H1 (cell line): ENCODE measurements at regions not wholly inside any gene's neighbourhood (a gene's known extent, or its start where the extent isn't known, plus 50 kb on each side); places are given as distances from the start of the nearest gene placed in this dataset.

ENCODE experiments used
- CBX5 ChIP-seq: fragments of 300-800, 300-1000 bp; sonication (generic); IDR thresholded peaks from 2 replicates; pipeline ENCODE4 v1.7.1; 2016; ENCODE audit warnings: antibody characterized with exemption, low read length, low read depth
- CREB1 ChIP-seq: IDR thresholded peaks from 2 replicates; pipeline ENCODE4 v1.6.1; 2012; ENCODE audit warnings: inconsistent platforms
- EZH2 ChIP-seq: fragments of 200-600 bp; sonication (generic); IDR thresholded peaks from 2 replicates; pipeline ENCODE4 v1.7.1; 2012; ENCODE audit warnings: low read depth, mild to moderate bottlenecking, moderate library complexity, low read length, inconsistent platforms; ENCODE audit not compliant: severe bottlenecking
- POLR2AphosphoS5 ChIP-seq: IDR thresholded peaks from 2 replicates; pipeline ENCODE4 v1.6.1; 2011; ENCODE audit warnings: low read depth, low read length
- RBBP5 ChIP-seq: IDR thresholded peaks from 2 replicates; pipeline ENCODE4 v1.7.1; 2012; ENCODE audit warnings: low read depth, mild to moderate bottlenecking, inconsistent platforms, low read length, moderate library complexity, borderline replicate concordance
- SIX5 ChIP-seq: IDR thresholded peaks from 2 replicates; pipeline ENCODE4 v1.6.1; 2011; ENCODE audit warnings: mild to moderate bottlenecking, low read depth, low read length
- SP4 ChIP-seq: IDR thresholded peaks from 2 replicates; pipeline ENCODE4 v1.6.1; 2012; ENCODE audit warnings: low read length, inconsistent platforms
- TAF7 ChIP-seq: optimal IDR thresholded peaks from 2 replicates; pipeline ENCODE3; 2011; ENCODE audit warnings: low read depth, mild to moderate bottlenecking, inconsistent platforms, low read length, moderate library complexity, borderline replicate concordance
- ZNF274 ChIP-seq: IDR thresholded peaks from 2 replicates; pipeline ENCODE4 v1.7.0; 2012; ENCODE audit warnings: low read length, borderline replicate concordance; ENCODE audit errors: extremely low read depth
- TF ChIP-seq, protein P1 (sequence below): fragments of 300-600 bp; sonication (generic); IDR thresholded peaks from 2 replicates; pipeline ENCODE4 v1.7.1; 2012; ENCODE audit warnings: low read length, moderate library complexity, mild to moderate bottlenecking, inconsistent platforms; ENCODE audit not compliant: insufficient replicate concordance
- TF ChIP-seq, protein P2 (sequence below): IDR thresholded peaks from 2 replicates; pipeline ENCODE4 v1.6.1; 2011; ENCODE audit warnings: low read length, improper control_type of control experiment

DNA sequence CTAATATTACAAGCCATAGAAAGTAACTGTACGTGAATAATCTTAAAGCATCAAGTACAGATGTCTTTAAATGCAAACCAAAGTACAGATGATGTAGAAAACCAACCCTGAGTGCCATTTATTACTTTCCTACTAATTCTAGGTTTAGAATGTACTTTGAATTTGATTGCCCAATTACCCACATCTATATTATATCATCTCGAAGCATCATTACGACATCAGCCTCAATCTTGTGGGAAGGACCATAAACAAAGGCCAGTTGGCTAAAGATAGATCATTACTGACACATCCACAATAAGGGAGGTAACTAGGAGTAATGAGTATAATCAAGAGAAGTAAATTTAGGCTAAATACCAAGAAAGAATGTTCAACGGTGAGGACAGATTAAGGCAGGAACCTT lies 478.9 kb downstream of the BCAT1 start (continued):
- TF ChIP-seq, protein P1, sequence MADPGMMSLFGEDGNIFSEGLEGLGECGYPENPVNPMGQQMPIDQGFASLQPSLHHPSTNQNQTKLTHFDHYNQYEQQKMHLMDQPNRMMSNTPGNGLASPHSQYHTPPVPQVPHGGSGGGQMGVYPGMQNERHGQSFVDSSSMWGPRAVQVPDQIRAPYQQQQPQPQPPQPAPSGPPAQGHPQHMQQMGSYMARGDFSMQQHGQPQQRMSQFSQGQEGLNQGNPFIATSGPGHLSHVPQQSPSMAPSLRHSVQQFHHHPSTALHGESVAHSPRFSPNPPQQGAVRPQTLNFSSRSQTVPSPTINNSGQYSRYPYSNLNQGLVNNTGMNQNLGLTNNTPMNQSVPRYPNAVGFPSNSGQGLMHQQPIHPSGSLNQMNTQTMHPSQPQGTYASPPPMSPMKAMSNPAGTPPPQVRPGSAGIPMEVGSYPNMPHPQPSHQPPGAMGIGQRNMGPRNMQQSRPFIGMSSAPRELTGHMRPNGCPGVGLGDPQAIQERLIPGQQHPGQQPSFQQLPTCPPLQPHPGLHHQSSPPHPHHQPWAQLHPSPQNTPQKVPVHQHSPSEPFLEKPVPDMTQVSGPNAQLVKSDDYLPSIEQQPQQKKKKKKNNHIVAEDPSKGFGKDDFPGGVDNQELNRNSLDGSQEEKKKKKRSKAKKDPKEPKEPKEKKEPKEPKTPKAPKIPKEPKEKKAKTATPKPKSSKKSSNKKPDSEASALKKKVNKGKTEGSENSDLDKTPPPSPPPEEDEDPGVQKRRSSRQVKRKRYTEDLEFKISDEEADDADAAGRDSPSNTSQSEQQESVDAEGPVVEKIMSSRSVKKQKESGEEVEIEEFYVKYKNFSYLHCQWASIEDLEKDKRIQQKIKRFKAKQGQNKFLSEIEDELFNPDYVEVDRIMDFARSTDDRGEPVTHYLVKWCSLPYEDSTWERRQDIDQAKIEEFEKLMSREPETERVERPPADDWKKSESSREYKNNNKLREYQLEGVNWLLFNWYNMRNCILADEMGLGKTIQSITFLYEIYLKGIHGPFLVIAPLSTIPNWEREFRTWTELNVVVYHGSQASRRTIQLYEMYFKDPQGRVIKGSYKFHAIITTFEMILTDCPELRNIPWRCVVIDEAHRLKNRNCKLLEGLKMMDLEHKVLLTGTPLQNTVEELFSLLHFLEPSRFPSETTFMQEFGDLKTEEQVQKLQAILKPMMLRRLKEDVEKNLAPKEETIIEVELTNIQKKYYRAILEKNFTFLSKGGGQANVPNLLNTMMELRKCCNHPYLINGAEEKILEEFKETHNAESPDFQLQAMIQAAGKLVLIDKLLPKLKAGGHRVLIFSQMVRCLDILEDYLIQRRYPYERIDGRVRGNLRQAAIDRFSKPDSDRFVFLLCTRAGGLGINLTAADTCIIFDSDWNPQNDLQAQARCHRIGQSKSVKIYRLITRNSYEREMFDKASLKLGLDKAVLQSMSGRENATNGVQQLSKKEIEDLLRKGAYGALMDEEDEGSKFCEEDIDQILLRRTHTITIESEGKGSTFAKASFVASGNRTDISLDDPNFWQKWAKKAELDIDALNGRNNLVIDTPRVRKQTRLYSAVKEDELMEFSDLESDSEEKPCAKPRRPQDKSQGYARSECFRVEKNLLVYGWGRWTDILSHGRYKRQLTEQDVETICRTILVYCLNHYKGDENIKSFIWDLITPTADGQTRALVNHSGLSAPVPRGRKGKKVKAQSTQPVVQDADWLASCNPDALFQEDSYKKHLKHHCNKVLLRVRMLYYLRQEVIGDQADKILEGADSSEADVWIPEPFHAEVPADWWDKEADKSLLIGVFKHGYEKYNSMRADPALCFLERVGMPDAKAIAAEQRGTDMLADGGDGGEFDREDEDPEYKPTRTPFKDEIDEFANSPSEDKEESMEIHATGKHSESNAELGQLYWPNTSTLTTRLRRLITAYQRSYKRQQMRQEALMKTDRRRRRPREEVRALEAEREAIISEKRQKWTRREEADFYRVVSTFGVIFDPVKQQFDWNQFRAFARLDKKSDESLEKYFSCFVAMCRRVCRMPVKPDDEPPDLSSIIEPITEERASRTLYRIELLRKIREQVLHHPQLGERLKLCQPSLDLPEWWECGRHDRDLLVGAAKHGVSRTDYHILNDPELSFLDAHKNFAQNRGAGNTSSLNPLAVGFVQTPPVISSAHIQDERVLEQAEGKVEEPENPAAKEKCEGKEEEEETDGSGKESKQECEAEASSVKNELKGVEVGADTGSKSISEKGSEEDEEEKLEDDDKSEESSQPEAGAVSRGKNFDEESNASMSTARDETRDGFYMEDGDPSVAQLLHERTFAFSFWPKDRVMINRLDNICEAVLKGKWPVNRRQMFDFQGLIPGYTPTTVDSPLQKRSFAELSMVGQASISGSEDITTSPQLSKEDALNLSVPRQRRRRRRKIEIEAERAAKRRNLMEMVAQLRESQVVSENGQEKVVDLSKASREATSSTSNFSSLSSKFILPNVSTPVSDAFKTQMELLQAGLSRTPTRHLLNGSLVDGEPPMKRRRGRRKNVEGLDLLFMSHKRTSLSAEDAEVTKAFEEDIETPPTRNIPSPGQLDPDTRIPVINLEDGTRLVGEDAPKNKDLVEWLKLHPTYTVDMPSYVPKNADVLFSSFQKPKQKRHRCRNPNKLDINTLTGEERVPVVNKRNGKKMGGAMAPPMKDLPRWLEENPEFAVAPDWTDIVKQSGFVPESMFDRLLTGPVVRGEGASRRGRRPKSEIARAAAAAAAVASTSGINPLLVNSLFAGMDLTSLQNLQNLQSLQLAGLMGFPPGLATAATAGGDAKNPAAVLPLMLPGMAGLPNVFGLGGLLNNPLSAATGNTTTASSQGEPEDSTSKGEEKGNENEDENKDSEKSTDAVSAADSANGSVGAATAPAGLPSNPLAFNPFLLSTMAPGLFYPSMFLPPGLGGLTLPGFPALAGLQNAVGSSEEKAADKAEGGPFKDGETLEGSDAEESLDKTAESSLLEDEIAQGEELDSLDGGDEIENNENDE: no peak
- TF ChIP-seq SIX5 (no peak), TAF7 (no peak), CBX5 (no peak), EZH2 (no peak), CREB1 (no peak), RBBP5 (no peak), SP4 (no peak), POLR2AphosphoS5 (no peak), ZNF274 (no peak)
- TF ChIP-seq, protein P2, sequence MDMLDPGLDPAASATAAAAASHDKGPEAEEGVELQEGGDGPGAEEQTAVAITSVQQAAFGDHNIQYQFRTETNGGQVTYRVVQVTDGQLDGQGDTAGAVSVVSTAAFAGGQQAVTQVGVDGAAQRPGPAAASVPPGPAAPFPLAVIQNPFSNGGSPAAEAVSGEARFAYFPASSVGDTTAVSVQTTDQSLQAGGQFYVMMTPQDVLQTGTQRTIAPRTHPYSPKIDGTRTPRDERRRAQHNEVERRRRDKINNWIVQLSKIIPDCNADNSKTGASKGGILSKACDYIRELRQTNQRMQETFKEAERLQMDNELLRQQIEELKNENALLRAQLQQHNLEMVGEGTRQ: no peak
